ELF-1 (cell line): ENCODE measurements at regions not wholly inside any gene's neighbourhood (a gene's known extent, or its start where the extent isn't known, plus 50 kb on each side); places are given as distances from the start of the nearest gene placed in this dataset.

Experiments used
- DNase-seq: peaks from one replicate; pipeline ENCODE4 v3.0.0-alpha.2; 2016; ENCODE audit warnings: low read depth, low spot score

DNA sequence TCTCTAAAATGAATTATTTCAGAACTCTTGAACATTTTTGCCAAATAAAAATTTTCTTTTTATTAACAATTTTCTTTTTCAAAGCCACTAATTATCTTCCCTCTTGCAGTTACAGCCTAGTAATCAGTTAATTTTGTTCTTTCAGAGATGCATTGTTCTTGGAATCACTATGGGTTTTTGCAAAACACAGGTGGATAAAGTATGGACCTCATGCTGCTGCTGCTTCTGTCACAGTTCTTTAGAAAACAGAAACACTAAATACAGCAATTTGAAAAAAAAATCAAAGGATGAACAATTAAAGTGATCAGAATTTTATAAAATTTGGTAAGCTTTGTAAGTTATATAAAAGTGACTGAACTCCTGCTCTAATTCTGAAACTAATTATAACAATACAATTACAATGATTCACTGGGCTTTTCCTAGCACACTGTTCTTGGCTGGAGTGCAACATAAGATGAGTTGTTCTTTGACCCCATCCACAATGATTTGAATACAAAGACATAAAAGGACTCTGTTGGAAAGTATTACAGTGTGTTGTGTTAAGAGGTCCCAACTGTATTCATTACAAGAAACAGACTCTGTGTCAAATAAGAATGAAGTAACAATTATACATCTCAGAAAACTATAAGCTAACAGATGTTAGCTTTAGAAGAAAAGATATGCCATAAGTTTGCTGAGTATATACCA lies 59.4 kb upstream of the GK2 start:
- DNase-seq = no peak

DNA sequence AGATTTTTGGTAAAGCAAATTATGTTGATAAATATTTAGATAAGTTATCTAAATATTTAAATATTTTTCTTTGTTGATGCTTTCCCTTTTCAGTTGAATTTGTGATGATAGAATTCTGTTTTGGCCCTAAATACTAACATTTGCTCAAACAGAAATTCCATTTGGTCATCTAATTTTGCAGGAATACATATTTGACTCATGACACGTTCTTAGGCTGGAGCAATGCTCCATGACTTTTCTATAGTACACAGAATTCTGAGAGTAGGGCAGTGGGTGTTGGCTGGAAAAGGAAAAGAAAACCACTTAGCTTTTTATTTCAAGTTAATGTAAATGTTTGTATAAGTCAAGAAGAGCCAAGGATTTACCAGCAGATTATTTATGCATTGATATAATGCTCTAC lies 58.6 kb upstream of the GK2 start:
- no peak for DNase-seq
